ENCODE measurements at regions not wholly inside any gene's neighbourhood (a gene's known extent, or its start where the extent isn't known, plus 50 kb on each side); places are given as distances from the start of the nearest gene placed in this dataset.

DNA sequence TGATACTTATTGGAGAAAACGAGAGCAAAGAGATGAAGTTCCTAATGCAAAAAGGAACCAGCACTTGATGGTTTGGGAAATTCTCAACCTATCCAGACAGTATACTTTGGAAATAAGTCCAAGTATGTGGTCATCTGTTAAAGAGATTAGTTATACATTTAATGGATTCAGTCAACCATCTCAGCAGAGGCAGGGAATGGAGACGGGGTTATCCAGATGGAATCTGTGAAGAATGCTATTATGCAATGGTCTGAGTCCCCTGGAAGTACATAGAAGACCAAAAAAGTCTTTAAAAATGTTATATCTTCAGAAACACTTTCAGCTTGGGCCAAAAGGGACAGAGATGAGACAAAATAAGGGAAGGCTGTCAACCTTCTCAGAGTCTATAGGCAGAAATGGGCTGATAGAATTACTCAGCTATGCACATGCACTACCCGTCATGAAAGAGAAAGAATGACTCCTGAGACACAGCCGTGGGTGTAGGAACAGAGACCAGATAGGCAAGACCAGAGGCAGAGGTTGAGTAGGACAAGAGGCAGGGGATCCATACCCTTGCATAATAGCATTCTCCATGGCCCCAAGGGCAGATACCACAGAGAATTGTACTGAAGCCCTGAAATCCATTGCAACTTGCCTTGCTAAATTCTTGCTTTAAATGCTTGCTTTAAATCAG lies 738.8 kb upstream of the POT1 start:
- no peak for DNase-seq (ENCODE audit: low read depth)

DNA sequence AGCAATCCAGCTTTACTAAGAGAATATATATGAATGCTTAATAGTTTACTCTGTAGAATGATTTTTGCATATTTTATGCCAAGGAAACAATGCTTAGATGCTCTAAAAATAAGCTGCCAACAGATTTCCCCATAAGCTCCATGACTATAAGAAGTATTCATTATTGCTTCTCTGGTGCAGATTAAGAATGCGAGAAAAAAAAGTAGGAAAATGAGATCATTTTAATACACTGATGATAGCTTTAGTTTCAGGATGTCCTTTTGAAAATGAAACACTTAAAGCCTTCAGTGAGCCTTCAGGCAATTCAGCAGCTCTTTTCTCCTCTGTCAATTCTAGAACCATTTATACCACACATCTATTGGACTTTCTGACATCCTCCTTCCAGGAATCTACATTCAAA lies 735.0 kb upstream of the POT1 start:
- no peak for DNase-seq (ENCODE audit: low read depth)

DNA sequence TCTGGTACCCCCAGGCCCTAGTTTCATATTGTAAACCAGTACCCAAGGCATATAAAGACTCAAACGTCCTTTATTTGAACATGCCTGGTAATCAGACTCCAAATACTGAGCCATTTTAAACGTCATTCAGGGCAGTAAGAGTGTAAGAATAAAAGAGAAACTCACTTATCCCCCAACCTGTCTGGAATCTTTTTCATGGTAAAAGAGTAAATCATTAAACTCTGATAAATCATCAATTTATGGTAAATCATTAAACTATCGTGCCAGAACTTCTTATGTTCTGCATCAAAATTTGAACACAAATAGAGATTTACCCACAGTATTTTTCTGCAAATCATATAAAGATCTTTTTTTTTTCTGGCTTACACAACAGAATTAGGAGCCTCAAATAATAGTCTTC lies 734.3 kb upstream of the POT1 start:
- DNase-seq (ENCODE audit: low read depth): no peak

DNA sequence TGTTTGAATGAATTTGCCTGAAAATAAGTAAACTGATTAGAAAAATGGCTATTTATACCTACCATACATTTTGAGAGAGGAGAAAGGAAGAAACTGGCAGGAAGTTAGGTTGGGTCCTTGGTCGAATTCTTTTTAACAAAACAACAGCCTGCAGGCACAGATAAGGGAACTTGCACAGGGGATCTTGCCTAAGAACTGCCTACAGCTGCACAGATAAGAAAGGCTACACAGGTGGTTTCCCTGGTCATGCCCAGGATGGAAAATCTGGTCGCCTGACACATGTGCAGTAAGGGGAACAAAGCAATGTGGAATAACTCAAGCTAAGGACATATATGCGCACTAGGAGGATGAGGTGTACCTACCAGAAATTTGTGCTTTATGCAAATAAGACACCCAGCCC lies 732.1 kb upstream of the POT1 start:
- no peak for DNase-seq (ENCODE audit: low read depth)

DNA sequence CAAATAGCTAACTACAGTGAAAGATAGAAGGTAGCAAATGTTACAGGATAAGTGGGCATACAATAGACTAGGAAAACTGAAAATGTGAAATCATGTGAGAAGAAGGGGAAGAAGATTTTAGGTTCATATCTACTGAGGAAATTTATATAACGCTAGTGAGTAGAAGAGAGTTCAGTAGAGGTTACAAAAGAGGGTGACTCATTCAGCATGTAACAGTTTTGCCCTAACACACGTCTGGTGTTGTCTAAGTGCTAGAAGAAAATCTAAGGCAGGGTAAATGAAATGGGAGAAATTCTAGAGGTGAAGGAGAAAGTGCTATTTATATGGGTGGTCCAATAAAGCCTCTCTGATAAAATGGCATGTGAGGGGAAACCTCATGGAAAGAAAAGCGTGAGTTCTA lies 731.4 kb upstream of the POT1 start:
- DNase-seq (ENCODE audit: low read depth): no peak

DNA sequence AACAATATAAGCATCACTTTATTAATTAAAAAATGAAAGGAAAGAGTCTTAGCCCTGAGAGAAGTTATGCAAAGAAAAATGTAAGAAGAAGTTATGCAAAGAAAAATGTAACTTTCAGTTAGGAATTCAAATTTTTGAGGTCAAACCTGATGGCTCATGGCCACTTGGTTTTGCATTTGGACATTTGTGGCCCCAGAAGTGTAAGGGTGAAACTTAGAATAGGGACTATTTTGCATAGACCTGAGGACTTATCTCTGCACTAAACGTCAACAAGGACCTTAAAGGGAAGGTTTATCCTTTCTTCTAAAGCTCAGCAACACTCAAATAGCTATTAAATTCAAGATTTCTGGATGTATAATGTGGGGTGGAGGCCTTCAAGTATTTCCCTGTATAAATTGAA lies 724.5 kb upstream of the POT1 start:
- no peak for DNase-seq (ENCODE audit: low read depth)

DNA sequence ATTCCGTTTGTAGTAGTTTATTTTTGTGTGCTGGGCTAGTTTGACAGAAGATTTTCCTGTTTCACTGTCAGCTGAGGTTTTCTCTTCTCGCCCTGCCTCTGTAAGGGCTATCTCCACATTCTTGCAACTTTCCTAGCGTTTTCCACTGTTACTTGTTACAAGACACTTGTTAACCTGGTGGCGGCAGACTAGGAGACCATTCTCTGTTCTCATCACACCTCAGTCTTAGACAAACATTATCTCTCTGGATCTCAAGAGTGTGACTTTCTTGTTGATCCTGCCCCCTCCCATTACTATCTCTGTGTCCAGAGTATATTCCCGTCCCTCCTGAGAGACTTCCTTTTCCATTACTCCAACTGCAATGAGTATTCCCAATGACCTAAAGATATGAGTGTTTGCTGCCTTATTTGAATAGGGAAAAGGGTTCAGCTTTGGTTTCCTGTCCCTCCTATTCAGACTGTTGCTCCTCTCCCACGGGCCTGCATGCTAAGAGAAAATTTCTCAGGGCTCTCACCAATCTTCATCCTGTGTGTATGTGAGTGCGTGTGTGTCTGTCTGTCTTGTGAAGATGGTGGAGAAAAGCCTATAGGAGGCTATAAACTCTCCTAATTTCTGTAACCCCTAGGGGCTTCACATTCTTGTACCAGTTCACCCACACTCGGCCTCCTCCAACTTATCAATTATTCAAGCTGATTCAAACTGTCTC lies 722.4 kb upstream of the POT1 start:
- DNase-seq (ENCODE audit: low read depth): no peak

DNA sequence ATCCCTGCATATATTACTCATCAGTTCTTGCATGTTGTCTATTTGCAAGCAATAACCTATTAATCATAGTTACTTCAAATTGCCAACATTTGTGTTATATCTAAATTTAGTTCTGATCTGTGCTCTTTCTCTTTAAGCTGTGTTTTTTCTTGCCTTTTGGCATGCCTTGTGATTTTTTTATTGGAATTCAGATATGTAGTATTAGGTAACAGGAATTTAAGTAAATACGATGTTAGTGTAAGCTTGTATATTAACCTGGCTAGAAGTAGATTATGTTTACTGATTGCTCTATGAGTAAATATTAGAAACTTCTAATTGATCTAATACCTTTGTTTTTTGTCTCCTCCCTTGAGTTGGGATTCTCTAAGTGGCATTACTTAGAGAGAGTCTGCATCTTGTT lies 718.9 kb upstream of the POT1 start:
- no peak for DNase-seq (ENCODE audit: low read depth)

DNA sequence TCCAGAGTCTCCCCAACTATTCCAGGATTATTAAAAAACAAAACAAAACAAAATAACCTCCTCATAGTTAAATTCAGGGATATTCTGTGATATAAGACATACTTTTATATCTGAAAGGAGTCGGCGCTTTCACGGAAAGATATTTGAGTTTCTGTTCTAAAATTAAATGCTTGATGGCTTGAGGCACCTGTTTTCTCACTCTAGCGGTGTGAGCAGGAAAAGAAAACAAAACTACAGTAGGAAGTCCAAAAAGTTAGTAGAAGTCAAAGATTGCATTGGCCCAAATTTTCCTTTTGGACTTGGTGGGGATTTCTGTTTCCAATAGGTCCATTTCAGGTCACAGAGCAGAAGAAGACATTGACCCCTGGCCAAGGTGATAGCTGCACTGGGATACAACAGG lies 716.1 kb upstream of the POT1 start:
- DNase-seq (ENCODE audit: low read depth): no peak

DNA sequence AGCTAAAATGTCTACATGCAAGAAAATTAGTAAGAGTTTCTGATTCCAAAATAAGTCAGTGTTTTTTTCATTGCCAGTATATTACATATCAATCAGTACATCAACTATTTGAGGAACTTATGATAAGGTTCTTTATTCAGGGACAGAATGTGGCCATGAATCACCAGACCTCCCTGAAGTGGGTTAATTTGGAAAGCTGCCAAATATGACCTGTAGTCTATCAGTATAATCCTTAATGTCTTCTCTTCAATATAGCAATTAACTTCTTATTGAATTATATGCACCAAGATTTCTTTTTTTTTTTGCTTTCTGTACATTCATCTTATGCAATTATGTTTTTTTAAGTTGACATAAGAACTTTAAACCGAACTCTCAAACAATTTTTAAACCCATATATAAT lies 714.5 kb upstream of the POT1 start:
- no peak for DNase-seq (ENCODE audit: low read depth)

DNA sequence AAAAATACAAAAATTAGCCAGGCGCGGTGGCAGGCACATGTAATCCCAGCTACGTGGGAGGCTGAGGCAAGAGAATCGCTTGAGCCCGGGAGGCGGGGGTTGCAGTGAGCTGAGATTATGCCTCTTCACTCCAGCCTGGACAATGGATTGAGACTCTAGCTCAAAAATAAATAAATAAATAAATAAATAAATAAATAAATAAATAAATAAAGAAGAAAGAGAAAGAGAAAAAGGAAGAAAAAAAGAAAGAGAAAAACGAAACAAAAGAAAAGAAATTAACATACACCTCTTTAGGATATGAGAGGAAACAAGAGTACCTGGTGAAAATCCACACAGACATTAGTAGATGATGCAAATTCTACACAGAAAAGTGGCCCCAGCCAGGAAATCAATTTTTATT lies 713.7 kb upstream of the POT1 start:
- DNase-seq (ENCODE audit: low read depth): no peak

DNA sequence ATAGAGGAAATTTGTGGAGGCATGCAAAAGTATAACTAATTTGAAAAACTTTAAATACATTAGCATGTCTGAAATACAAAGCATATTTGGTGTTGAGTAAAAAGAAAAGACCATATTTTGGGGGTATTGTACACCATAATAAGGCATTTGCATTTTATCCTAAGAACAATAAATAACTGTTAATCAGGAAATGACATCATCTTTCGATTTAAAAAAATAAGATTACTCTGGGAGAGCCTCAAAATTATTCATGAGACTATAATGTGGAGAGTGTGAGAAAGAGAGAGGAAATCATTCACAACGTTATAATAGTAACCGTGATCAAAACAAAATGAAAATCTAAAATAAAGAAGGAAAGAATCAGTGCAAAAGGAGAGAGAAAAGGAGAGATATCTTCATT lies 712.3 kb upstream of the POT1 start:
- no peak for DNase-seq (ENCODE audit: low read depth)

DNA sequence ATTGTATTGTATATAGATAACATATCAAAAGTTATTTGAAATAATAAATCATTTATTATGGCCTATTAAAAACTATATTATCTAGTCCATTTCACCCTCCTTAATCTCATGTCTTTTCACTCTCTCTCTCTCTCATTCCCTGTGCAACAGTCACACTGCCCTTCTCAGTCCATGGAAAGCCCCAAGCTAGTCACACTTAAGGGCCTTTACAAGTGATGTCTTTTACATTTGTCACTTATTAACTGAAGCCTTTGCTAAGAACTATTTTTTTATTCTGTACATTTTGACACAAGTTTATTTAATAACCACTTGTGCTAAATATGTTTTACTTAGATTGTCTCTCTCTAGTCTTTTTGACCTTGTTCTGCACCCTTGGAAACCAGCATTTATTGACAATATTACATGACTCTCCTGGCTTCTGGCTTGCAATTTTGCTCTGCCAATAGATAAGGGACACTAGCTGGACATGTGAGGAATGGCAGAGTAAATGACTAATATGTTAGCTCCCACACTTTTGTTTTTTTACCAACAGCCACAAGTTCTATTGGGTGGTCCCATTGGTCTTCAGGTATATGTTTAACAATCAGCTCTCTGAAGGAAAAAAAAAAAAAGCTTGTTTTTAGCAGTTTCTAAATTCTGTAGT lies 706.8 kb upstream of the POT1 start:
- DNase-seq (ENCODE audit: low read depth): no peak

DNA sequence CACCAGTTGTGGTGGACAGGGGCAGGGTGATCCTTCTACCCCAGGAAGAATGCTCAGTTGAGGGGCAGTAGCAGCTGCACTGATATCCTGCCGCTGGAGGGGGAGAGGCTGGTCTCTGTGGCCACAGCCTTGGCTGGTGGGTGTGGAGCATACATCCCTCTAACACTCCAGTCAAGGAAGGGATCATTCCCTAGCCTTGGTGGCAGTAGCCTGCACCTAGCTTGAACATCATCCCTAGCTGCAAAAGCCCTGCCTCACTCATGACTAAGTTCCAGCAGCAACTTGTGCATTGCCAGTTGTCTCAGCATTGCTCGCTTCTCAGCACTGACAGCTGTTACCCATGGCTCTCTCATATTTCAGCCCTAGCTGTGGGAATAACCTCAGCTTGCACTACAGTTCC lies 688.9 kb upstream of the POT1 start:
- no peak for DNase-seq (ENCODE audit: low read depth)

DNA sequence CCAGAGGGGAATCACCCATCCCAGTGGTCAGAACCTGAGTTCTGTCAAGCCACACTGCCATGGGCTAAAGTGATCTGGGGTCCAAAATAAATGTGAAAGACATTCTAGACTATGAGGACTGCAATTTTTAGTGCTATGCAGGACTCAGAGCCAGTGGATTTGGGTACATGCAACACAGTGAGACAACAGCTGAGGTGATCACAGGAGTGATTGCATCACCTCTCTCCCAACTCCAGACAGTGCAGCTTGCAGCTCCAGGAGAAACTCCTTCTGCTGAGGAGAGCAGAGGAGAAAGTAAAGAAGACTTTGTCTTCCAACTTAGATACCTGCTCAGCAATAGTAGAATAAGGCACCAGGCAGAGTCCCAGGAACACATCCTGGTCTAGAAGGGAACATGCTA lies 682.0 kb upstream of the POT1 start:
- no peak for DNase-seq (ENCODE audit: low read depth)

DNA sequence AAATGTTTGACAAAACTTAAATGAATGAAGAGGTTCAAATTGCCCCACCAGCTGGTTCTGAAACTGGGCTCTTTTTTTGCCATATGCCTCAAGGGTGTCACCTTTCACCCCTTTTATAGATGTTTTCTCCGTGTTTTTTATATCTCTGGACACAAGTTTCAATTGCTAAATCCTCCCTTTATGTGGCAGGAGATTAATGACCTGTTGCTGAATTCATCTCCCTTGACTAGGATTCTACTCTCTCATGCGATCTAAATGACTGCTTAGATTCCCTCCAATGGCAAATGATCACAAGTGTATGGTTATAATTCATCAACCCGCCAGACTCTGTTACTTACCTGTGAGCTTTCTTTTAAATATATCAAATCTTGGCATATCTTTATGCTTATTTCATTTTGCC lies 677.0 kb upstream of the POT1 start:
- no peak for DNase-seq (ENCODE audit: low read depth)

DNA sequence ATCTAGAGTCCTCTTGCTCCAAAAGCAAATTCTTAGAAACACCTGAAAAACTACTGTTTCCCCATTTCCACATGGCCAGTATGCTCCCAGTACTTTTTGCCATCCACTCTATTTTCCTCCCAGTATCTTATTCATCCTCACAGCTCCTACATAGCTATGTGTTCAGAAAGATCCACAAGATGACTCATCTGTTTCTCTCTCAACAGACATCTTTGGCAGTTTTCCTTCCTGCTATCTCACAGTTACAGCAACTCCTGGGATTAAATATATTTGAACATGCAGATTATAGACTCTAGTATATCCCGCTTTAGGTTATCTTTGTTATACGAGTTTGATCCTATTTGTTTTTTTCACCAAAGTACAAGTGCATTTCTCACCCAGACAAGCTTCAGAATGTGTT lies 675.6 kb upstream of the POT1 start:
- DNase-seq (ENCODE audit: low read depth): no peak

DNA sequence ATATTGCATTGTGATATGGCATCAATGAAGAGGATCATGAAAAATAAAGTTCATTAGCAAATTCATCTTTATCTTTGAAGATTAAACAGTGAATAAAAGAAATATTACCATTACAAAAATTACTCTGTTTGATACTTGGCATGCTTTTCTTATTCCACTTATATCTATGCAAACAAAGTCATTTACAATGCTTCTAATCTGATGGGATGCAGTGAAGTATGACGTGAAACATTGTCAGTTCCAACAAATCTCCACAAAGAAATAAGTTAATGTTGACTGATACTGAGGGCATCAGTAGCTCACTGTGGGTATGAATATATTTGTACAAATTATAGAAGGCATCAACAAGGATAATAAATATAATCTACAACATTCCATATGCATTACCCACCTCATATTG lies 672.8 kb upstream of the POT1 start:
- no peak for DNase-seq (ENCODE audit: low read depth)

DNA sequence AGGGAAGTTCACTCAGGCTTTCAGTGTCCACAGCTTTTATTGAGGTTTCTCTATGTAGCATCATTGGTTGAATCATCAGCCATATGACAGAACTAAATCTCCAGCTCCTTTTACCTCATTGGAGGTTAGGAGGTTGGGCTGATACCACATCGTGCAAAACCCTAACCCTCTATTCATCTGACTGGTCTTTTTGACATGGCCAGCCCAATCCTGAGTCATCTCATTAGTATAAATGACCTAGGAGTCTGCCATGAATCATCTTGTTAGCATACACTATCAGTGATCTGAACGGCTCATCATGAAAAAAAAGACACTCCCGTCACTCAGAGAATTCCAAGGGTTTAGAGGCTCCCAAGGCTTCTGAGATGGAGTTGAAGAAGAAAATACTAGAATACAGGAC lies 669.8 kb upstream of the POT1 start:
- no peak for DNase-seq (ENCODE audit: low read depth)

DNA sequence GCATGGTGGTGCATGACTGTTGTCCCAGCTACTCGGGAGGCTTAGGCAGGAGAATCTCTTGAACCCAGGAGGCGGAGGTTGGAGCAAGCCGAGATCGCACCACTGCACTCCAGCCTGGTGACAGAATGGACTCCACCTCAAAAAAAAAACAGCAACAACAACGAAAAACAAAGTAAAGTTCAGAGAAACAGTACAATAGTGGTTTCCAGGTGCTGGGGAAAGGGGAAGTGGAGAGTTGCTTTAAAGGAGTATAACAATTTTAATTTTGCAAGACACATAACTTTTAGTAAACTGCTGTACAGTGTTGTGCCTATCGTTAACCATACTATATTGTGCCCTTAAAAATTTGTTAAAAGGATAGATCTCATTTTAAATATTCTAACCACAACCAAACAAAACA lies 662.7 kb upstream of the POT1 start:
- DNase-seq (ENCODE audit: low read depth): no peak

DNA sequence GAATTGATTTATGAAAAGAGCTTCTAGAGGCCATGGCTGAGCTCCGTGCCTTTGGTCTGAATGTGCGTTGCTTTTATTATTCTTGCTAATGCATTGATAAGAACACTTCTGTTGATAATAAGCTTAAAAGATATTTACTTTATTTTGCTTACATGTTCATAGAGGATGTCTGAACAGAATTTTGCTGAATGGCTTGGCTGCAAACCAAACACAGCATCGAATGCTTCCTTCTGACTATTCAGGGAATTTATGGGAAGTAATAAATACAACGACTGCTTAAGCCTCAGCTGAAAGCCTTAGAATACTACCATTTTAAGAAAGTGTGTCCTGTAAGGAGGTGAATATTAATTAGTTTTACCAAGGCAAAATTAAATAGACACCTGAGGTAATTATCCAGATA lies 643.5 kb upstream of the POT1 start:
- no peak for DNase-seq (ENCODE audit: low read depth)

DNA sequence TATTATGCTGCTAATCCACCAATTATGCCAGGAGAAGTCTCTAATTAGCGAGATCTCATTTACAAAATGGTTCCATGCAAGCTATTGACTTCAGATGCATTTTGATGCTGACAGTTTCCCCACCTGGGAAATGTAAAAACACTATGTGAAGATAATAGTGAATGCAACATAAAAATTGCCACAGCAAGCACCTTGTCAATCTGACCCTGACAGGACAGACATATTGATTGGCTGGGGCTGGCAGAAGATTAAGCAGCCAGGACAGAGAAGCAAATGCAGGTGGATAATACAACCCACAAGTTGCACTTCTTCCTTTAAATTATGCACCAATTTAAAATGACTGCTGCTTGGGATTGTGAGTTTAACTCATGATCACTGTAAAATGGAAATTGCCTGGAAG lies 642.8 kb upstream of the POT1 start:
- DNase-seq (ENCODE audit: low read depth): no peak

DNA sequence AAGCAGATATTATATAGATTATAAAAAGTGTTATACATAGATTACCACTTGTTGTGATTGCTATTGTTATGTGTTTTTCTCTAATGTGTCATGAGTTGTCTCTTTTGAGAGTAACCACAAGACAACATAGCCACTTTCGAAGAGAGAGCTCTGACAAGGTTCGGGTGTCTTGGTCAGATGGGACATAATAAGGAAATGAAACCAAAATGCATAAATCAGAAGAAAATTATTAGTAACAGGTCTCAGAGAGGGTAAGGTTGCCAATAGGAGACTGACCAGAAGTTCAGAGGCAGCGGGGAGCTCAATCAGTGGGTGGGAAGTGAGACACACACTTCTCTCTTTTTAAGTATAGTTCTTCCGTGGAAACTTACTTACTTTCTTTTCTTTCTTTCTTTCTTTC lies 639.2 kb upstream of the POT1 start:
- DNase-seq (ENCODE audit: low read depth): no peak
